ENCODE measurements at regions not wholly inside any gene's neighbourhood (a gene's known extent, or its start where the extent isn't known, plus 50 kb on each side); places are given as distances from the start of the nearest gene placed in this dataset.

DNA sequence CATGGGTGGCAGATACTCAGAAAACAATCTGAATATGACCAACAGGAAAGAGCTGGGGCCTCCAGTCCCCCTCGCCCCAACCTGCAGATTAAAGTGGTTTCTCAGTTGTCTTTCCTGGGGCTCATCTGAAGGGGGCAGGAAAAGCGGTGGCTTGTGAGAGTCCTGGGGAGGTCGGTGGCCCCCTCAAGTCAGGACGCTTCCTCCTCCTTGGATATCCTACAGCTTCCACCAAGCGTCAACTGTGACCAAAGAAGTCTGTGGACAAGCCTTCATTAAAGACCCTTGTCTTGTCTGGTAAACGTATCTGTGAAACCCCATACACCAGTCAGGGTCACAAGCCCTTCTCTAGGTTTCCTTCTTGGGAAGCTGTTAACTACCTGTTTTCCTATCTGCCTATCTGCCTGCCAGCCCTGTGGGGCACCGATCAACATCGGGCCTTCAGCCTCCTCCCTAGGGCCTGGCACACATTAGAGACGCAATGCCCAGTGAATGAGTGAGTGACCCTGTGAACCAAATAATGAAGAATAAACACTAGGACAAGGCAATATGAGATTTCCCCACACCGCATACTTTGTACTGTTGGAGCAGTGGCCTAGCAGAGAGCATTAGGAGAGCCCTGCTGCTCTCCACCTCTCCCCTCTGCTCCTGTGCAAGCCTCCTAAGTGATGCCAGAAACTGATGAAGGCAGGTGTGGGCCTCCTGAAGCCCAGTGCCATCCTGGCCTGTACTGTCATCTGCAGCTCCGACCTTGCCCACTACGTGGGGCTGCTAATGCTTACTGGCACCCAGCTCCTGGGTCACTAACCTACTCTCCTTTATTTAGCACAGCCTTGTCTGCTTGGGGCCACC lies 1317.8 kb downstream of the UQCRFS1 start:
- Histone ChIP-seq H3K9me3 (replicated peaks in 1 of 3) (no peaks in the 10 kb centered on the region), H3K4me3 (no peak overlapping the region), H3K36me3 (replicated peaks in 1 of 2) (no peaks in the 10 kb centered on the region), H3K4me1 (replicated peaks in 1 of 2) (no peaks in the 10 kb centered on the region), H3K27me3 (no peaks in the 10 kb centered on the region), H3K27ac (no peak overlapping the region)
- 67 to 86% (median 72%) methylated on average over 12 of the region's 12 CpGs for WGBS, 4 donors
- DNase-seq, result no peak
- no peak for TF ChIP-seq POLR2A (IDR thresholded peaks at IDR 0.05)
- TF ChIP-seq, protein P1, sequence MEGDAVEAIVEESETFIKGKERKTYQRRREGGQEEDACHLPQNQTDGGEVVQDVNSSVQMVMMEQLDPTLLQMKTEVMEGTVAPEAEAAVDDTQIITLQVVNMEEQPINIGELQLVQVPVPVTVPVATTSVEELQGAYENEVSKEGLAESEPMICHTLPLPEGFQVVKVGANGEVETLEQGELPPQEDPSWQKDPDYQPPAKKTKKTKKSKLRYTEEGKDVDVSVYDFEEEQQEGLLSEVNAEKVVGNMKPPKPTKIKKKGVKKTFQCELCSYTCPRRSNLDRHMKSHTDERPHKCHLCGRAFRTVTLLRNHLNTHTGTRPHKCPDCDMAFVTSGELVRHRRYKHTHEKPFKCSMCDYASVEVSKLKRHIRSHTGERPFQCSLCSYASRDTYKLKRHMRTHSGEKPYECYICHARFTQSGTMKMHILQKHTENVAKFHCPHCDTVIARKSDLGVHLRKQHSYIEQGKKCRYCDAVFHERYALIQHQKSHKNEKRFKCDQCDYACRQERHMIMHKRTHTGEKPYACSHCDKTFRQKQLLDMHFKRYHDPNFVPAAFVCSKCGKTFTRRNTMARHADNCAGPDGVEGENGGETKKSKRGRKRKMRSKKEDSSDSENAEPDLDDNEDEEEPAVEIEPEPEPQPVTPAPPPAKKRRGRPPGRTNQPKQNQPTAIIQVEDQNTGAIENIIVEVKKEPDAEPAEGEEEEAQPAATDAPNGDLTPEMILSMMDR (IDR thresholded peaks at IDR 0.05), result no peak
- intact Hi-C loops (cut with DNase I), result no loop called here

GRCh38 chr19:27892500-27892899 lies 1320.5 kb downstream of the UQCRFS1 start:
- DNase-seq, result no peak
- no peaks in the 10 kb centered on the region for H3K36me3 ChIP-seq (replicated peaks in 1 of 2)
- TF ChIP-seq POLR2A (IDR thresholded peaks at IDR 0.05), result no peak
- TF ChIP-seq, protein P1 (IDR thresholded peaks at IDR 0.05), result no peak
- no peak overlapping the region for H3K4me3 ChIP-seq
- H3K9me3 ChIP-seq (replicated peaks in 1 of 3), result no peaks in the 10 kb centered on the region
- intact Hi-C loops (cut with DNase I), result no loop called here
- H3K27me3 ChIP-seq, result no peaks in the 10 kb centered on the region
- H3K27ac ChIP-seq, result no peak overlapping the region
- WGBS, 4 donors, result 67 to 87% (median 77%) methylated on average over 2 of the region's 2 CpGs
- no peaks in the 10 kb centered on the region for H3K4me1 ChIP-seq (replicated peaks in 1 of 2)

DNA sequence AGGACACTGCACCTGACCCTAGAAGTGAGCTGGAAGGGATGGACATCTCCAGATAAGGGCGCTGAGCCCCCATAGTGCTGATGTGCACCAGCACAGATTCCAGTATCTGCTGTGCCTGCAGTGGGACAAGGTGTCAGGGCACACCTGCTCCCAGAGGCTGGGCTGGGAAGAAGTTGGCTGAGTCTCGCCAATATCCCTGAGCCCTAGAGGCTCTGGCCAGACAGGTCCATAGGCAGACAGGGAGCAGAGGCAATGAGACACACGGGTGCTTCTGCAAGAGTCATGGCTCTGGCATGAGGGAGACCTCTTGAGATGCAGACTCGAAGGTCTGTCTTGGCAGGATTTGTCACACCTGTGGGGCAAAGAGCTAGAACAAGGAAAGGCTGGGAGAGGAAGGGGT lies 1321.5 kb downstream of the UQCRFS1 start:
- no peak for DNase-seq
- H3K36me3 ChIP-seq (replicated peaks in 1 of 2), result no peaks in the 10 kb centered on the region
- no peak overlapping the region for H3K27ac ChIP-seq
- 57 to 73% (median 60%) methylated on average over 2 to 4 of the region's 4 CpGs for WGBS, 4 donors
- H3K9me3 ChIP-seq (replicated peaks in 1 of 3), result no peaks in the 10 kb centered on the region
- intact Hi-C loops (cut with DNase I), result no loop called here
- H3K4me3 ChIP-seq, result no peak overlapping the region
- no peaks in the 10 kb centered on the region for H3K4me1 ChIP-seq (replicated peaks in 1 of 2)
- TF ChIP-seq, protein P1 (IDR thresholded peaks at IDR 0.05), result no peak
- no peak for TF ChIP-seq POLR2A (IDR thresholded peaks at IDR 0.05)
- no peaks in the 10 kb centered on the region for H3K27me3 ChIP-seq

DNA sequence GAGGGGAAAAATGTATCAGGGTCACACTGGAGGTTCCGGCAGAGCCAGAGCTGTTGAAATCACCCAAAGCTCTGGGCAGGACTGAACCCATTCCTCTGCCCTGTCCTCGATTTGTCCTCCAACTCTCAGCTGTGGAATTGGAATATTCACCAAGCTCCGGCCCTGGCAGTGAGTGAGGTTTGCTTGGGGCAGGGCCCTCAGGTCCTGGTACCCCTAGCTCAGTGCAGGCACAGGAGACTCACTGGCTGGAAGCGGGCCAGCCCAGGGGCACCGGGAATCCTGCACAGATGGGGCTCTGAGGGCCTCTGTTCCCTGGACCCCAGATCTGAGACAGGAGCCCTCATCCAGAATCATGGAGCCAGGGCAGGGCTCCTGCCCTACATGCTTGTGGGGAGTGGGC lies 1322.3 kb downstream of the UQCRFS1 start:
- Histone ChIP-seq H3K36me3 (replicated peaks in 1 of 2) (no peaks in the 10 kb centered on the region), H3K9me3 (replicated peaks in 1 of 3) (no peaks in the 10 kb centered on the region), H3K27ac (no peak overlapping the region), H3K4me1 (replicated peaks in 1 of 2) (no peaks in the 10 kb centered on the region), H3K4me3 (no peak overlapping the region), H3K27me3 (no peaks in the 10 kb centered on the region)
- TF ChIP-seq, protein P1 (IDR thresholded peaks at IDR 0.05), result no peak
- TF ChIP-seq POLR2A (IDR thresholded peaks at IDR 0.05), result no peak
- WGBS, 4 donors, result 20 to 65% (median 44%) methylated on average over 3 to 5 of the region's 5 CpGs
- intact Hi-C loops (cut with DNase I), result no loop called here
- no peak for DNase-seq
